Inferior parietal cortex (tissue), 1 donor: ENCODE measurements at regions not wholly inside any gene's neighbourhood (a gene's known extent, or its start where the extent isn't known, plus 50 kb on each side); places are given as distances from the start of the nearest gene placed in this dataset.

ENCODE experiments used
- DNase-seq: peaks from one replicate; pipeline ENCODE4 v3.0.0-alpha.2; 2016; ENCODE audit errors: extremely low spot score

DNA sequence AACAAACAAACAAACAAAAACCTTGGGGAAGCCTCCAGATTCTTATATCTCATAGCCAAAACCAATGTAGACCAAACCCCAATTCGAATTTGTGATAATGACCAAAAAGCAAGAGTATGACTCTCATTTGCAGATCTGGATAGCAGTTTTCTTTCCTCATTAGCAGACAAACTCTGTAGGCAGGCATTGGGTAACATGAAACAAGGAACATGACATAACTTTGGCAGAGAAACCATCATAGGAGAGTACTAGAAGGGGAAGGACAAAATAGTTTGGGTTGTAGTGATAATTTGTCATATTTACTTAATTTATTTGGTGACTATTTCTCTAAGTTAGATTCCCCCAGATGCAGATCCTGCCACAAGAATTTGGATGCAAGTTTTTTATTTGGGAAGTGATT, 187.8 kb downstream of the MID1IP1 start:
- DNase-seq, result no peak

DNA sequence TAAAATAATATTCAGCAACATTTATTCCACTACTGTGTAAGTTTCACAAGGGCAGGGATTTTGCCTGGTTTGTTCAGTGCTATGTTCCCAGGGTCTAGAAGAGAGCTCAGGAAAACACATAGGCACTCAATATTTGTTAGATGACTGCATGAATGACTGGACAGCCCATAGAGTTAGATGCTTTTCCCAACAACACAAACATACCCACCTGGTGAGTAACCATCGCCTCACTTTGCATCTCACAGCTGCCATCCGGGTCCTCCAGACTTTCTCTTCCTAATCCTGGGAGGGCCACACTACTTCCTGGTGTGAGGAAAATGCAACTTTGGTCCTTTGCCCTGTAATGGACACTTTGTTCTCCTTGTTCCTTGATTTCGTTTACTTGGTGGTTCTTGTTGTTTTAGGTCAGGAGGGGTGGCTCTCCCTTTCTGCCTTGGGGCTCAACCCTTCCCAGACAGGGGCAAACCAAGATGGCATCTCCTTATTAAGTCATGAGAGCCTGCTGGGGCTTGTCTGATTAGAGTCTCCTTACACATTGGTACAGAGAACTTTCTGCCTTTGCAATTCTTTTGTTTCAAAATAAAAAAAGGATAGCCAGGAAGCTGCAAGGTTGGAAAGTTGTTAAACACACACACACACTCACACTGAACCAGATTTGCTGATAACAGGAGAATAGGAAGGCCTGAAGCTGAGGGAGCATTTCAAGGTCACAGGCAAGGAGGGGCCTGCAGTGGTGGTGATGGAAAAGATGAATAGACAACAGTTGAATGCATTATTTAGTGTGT, 190.6 kb downstream of the MID1IP1 start:
- DNase-seq, result no peak

DNA sequence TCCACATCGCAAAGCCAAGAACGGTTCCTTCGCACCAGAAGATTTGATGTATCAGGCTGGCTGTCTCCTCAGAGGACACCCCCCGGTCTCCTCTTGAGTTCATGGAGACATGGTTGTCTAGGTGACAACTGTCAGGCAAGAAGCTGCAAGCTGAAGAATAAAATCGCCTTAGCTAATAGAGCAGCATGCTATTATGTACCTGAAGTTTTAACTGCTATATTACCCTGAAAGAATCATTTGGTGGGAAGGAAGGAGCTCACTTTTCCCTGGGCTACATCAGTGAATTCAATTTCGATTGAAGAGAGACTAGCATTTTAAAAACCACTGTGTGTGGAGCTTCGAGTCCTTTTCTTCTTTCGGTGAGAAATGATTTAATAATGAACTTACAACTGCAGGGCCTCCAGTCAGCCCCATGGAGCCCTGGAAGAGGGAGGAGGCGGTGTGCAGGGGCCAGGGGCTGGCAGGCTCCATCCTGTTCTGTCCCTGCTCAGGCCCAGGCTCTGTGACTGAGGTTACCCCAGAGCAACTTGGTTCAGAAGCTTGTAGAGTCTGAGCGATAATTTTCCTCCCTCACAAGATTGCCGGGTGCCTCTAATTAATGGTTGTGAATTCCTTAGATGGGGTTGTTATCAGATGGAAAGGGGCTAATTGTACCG, 191.3 kb downstream of the MID1IP1 start:
- no peak for DNase-seq

DNA sequence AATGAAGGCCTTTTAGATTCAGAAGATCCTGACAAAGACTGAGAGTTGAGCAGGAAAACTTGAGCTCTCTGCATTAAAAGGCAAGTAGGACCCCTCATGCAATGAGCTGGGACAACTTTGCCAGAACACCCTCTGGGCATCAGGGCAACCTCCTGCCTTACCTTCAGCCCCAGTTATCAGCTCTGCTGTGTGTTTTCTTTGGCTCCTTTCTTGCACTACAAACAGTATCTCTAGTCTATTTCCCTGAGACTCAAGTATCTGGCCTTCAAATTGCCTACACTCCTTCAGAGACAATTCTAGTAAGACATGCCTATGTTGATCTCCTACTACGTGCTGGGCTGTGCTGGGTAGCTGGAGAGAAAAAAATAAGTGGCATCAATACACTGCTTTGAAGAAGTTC, 192.2 kb downstream of the MID1IP1 start:
- no peak for DNase-seq

DNA sequence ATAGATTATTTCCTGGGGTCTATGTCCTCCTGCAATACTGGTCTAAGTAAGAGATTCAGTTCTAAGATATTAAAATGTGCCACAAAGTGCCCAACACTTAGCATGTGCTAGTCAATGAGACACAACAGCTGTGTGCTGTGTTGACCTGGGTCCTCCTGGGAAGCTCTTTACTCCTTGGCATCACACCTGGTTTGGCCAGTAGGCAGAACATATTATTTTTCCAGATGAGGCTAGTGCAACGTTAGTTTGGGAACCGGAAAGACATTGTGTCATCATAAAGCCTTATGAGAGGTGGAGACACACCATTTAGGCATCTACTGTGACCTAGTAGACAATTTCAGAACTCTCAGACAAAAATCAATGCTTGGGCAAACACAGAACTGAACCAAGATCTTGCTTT, 197.8 kb downstream of the MID1IP1 start:
- no peak for DNase-seq

DNA sequence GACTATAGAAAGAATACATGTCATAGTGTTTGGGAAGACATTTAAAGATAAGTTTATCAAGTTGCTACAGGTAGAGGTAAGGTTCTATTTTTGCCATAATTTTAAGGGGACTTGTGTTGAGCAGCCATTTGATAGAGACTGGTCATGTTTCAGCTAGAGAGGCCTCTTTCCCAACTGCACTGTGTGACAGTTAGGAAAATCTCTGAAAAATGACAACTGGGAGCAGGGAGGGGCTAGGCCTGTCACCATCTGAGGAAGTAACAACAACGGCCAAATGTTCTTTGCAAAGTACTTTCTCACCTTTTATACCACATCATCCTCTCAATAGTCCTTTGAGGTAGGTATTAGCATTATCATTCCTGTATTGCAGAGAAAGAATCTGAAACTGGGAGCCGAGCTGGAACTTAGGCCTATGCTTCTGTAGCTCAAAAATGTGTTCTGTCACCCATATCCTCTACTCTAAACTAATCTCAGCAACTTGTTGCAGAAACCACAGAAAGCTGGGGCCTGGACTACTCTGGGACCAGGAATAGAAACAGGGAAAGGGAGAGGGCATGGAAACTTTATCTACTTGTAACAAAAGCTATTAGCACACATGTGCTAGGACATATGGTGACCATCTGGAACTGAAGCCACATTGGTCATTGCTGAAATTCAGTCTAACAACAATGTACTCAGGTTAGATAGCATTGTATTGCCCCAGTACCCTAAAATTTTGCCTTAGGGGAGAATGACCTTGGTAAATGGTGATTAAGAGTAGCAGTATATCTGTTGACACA, 198.9 kb downstream of the MID1IP1 start:
- DNase-seq, result no peak

DNA sequence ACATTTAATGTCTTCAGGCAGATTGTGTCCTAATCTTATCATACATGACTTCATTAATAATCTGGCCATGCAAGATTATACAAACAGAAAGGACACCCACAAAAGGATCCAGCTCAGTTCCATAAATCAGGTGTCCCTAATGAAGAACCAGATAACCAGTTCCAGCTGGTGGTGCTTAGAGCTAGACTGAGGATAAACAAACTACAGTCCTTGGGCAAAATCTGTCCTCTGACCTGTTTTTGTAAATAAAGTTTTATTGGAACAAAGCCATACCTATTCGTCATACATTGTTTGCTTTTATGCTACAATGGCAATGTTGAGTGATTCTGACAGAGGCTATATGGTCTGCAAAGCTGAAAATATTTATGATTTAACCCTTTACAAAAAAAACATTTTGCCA, 199.5 kb downstream of the MID1IP1 start:
- no peak for DNase-seq

DNA sequence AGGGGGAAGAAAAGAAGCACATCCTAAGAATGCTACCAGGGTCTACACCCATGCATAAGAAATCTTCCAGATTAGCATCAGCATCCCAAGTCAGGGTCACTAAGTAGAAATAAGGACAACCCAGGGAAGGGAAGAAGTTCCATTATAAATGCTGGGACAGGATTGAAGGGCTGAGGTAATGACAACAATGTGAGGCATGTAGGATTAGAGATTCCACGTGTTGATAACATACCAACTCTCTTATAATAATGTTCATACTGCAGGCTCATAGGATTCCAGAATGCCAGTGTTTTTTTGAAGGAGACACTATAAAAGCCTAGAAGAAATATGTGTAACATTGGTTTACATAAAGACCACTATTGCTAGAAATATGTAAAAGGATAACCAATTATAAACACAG, 201.2 kb downstream of the MID1IP1 start:
- no peak for DNase-seq

DNA sequence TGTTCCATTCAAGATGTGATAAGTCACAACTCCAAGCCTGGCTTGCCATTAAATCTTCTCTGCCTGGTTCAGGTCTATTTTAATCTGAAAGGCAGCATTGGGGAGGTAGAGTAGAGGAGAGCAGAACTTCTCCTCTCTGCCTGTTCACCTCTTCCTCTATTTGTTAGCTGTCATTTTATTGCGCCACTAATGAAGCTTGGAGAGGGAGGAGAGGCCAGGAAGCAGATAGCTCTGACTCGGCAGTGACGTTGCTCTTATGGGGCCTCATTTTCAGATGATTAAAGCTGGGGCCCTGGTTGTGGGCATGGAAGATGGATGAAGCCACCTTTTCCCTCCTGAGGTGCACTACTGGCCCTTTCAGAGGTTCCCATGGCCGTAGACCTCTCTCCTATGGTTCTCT, 207.3 kb downstream of the MID1IP1 start:
- no peak for DNase-seq

DNA sequence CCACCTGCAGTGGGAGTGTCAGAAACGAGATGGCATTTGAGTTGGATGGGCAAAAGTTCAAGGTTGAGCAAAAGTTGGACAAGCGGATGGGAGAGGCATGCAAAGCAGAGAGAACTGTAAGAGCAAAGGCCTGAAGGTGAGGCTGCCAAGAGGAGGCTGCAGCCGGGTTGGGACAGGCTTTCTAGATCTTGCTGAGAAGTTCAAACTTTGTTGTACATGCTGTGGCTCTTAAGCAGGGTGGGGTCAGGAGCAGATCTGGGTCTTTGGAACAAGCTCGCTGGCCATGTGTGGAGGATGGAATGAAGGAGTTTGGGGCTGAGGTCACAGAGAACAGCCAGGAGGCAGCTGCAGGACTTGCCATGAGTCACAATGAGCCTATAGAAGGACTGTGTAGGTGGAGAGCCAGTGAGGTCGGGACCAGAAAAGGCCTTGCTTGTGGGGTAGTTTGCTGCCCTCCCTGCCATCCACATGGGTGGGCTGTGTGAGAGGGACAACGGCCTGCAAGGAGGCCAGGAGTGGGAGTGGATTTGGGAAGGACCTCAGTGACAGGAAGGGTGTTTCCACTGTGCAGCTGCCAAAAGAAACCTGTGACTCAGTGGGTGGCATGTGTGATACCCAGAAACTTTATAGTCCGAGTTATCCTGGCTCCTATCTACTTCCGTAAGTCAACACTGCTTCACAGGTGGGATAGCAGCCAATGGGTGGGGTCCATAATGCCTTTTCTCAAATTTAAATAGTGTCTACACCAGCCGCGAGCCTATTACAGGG, 210.4 kb downstream of the MID1IP1 start:
- DNase-seq, result no peak

DNA sequence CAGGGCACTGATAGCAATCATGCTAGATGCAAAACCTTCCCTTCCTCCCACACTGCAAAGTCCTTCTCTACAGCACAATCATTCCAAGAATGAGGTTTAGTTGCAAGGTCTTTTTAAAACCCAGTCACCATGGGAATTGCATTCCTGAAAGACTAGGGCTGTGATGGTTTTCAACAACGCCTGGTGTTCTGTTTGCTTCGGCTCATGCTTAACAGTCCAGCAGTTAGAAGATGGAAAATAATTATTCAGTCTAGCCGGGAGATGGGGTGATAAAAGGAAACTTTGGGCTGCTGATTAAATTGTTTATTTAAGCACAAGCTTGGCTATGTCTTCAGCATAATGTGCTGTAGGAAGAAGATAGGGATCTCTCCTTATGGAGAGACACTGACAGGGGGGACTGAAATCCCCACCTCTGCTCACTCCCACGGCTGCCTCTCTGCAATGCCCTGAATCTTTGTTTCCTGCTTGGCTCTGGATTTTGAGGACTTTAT, 211.4 kb downstream of the MID1IP1 start:
- no peak for DNase-seq

DNA sequence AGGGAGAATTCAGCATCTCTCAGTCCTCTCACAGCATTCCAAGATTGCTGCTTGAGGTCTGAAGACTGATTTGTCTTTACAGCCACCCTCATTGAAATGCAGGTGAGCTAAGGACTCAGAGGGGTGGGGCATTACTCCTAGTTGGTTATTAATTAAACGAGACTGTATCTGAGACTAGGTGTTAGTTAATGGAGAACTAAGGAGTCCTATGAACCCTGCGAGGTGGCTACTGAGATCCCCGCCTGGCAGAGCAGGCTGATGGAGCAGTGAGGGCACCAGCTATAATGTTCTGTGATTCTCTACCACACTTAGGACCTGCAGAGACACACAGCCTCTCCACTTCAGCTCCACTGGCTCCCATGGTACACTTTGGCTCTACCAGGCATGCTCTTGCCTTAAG, 215.3 kb downstream of the MID1IP1 start:
- DNase-seq, result no peak

DNA sequence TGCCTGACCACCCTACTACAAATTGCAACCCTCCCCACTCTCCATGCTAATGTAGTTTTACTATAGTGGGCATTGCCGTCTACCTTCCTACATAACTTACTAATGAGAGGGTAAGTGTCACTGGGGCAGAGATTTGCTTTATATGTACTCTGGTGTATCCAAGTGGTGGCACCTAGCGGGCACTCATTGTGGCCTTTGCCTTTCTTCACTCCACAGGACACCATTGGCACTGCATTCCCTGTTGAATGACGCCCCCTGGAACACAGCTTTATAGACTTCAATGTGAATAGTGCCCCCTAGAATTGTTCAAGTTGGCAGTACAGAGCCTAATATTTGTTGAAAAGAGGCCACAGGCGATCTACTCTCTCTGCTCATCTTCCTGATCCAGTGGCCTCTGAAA, 215.8 kb downstream of the MID1IP1 start:
- no peak for DNase-seq

DNA sequence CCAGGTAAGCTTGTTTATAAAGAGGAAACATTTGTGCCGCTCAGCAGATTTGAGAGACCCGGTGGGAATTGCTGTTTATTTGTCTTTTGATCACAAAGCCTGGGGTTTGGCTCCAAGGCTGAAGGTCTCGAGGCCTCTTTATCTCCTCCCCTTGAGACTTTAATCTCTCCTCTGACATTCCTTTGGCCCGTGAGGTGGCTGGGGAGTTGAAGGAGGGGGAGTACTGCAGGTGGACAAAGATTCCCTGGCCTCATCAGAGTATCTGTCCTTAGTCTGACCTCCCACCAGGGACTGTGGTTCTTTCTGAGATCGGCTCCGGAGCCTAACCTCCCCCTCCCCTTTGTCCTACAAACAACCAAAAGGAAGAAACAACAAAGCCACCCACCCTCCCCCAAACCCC, 216.5 kb downstream of the MID1IP1 start:
- DNase-seq, result no peak

DNA sequence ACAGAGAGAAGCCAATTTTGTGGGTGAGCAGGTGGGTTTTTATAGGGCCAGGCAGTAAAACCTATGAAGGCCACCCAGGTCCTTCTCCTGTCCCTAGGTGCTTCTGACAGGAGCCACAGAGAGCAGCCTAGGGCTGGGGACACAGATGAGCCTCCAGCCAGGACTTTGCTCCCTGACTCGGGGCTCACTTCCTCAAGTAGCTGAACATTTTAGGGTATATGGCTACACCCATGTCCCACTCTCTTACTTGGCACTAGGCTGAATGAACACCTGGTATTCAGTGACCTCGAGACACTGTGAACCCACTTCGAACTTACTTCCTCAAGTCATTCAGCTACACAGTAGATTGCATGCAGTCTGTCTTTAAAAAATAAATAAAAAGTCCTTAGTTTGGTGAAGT, 217.3 kb downstream of the MID1IP1 start:
- DNase-seq, result no peak

DNA sequence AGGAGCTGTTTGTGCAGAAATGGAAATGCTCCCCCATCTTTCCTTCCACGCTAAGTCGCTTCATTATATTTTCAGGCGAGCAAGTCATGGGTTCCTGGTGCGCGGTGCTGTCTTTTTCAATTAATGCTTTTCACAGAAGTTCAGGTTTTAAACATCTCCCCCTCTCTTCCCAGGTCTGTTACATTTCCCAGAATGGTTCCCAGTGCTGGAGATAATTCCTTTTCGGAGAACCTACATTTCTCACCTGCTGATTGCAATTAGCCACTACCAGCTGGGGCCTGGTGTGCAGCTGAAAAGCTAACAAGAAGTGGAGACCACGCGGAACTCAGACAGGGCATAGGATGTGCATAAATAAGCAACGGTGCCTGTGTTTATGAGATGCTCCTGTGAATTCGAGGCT, 217.8 kb downstream of the MID1IP1 start:
- DNase-seq, result no peak

DNA sequence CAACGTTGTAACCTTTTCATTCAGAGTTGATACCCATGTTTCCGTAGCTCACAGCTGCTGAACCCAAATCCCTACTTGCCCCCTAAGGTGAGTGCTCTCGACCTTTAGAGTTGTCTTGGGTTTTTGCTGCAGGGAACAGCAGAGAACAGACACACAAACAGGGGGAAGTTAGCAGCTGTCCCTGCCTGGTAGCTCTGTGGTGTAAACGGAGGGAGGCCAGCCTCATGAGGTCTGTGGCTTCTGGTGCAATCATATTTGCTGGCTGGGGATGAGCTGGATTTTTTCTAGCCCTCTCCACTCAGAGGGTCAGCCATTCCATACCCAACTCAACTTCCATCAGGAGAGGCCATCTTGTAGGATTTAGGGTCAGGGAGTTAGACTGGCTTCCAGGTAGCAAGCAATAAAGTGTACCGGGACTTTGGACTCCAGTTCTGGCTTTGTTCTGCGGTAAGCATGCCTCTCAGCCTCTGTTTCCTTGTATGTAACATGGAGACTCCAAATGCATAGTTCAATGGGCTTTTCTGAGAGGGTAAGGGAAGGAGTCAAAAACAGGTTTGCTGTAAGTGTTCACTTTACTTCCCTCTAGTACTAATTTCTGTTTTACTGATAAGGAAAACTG, 218.9 kb downstream of the MID1IP1 start:
- DNase-seq, result no peak

DNA sequence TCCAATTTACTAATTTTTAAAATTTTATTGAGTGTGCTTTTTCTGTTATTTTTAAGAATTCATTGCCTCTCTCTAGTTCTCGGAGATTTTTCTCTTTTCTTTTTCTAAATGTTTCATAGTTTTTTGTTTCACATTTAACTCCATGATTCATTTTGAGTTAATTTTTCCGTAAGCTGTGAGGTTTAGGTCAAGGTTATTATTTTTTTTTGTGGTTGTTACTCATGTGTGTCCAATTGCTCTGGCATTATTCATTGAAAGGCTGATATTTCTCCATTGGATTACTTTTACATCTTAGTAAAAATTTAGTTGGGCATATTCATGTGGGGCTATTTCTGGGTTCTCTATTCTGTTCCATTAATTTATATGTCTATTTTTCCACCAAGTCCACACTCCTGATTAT, 220.8 kb downstream of the MID1IP1 start:
- DNase-seq, result no peak

DNA sequence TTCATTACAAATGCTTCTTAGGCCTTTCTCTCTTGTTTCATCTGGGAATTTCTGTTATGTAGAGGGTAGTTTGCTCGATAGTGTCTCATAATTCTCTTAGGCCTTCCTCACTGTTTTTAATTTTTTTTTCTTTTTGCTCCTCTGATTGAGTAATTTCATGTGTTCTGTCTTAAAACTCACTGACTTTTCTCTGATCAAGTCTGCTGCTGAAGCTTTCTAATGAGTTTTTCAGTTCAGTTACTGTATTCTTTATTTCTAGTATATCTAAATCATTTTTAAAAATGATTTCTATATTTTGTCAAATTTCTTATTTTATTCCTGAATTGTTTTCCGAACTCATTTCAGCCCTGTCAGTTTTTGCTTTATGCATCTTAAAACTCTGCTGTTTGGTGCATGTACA, 228.0 kb downstream of the MID1IP1 start:
- DNase-seq, result no peak

DNA sequence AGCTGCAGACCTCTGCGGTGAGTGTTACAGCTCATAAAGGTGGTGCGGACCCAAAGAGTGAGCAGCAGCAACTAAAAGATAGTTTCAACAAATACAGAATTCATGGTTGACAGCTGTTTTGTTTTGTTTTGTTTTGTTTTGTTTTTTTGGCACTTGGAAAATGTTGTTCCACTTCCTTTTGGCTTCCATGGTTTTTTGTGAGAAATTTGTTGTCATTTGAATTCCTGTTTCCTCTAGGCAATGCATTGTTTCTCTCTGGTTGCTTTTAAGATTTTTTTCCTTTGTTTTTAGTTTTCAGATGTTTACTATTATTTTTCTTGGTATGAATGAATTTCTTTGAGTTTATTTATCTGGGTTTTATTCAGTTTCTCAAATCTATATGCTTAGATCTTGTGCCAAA, 229.4 kb downstream of the MID1IP1 start:
- DNase-seq, result no peak

DNA sequence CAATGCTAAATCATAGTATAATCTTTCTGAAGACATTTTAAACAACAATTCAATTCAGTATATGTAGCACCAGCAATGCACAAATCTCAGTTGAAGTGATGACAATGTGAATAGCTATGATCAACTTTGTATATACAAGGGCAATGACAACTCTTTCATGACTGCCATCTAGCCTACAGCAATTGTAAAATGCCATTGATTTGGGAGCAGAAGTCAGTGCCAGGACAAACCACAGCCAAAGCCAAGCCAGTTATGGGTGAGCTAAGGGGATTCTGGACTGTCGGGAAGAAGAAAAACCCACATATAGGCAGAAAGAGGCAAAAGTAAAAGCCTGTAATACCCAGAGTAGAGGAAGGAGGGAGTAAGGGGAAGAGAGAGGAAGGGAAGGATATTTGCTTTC, 238.6 kb downstream of the MID1IP1 start:
- no peak for DNase-seq
